Iris pigment epithelial cell (primary cell): ENCODE measurements at regions not wholly inside any gene's neighbourhood (a gene's known extent, or its start where the extent isn't known, plus 50 kb on each side); places are given as distances from the start of the nearest gene placed in this dataset.

Source experiments
- DNase-seq: peaks from one replicate; pipeline ENCODE4 v3.0.0-alpha.2; 2011; ENCODE audit warnings: low read depth

DNA sequence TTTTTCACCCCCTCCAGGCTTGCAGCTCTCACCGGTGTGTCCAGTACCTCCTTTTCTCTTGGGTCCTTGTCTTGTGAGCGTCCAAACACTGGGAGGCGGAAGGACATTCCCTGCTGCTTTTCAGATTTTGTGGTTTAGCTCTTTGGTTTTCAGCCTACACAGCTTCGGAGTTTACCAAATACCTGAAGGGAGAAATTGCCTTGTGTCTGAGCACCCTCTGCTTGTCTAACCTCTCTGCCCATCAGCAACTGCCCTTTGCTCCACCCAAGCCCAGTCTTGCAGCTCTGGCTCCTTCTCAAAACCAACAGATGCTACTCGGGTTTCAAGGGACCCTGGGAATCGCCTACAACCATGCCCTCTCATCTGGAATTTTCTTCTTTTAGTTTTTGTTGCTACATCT is 519.1 kb upstream of the IGFBP3 start:
- no peak for DNase-seq

DNA sequence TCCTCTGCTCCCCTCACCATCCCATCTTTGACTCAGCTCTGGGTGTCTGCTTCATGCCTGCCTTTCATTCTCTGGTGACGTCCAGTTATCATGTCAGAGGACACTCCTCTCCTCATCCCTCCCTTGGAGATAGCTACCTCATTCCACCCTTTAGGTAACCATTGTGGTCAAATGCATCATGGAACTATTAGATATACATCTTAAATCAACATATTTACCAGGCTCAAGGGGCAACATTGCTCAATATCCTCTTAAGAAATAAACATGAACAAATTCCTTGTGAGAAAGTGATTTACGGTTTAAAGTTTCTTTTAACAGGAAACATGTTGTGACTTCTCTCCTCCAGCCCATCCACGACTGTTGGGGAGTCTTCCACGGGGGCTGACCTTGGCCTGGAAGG is 511.6 kb upstream of the IGFBP3 start:
- DNase-seq, result peak; percentile 99

DNA sequence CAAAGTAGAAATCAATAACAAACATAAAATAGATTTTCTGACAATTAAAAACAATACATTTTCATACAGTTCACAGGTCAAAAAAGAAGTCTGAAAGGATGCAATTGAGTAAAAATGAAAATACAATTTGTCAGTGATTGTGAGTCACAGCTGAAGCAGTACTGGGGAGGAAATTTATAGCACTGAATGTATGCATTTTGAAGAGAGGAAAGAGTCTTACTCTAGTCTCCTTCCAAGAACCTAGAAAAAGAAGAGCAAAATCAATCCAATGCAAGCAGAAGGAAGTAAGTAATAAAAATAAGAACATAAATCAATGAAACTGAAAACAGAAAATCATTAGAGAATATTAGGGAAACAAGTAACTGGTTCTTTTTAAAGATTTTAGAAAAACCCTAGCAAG is 507.2 kb upstream of the IGFBP3 start:
- no peak for DNase-seq

DNA sequence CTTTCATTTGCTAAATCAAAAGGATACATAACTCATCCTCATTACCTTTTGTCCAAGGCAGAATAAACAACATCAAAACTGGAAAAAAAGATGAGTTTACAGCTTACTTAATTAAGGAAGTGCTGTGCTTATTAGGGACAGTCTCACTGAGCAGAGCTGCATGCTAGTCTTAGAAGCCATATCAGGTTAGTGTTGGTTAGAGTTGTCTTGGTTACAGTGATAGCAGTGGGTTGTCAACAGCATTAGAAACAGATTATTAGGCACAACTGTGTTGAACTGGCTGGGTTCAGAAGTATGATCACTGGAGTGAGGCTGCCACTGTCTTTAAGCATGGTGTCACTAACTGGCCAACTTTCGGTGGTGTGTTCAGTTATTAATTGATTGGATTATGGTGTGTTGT is 503.9 kb upstream of the IGFBP3 start:
- DNase-seq, result no peak

DNA sequence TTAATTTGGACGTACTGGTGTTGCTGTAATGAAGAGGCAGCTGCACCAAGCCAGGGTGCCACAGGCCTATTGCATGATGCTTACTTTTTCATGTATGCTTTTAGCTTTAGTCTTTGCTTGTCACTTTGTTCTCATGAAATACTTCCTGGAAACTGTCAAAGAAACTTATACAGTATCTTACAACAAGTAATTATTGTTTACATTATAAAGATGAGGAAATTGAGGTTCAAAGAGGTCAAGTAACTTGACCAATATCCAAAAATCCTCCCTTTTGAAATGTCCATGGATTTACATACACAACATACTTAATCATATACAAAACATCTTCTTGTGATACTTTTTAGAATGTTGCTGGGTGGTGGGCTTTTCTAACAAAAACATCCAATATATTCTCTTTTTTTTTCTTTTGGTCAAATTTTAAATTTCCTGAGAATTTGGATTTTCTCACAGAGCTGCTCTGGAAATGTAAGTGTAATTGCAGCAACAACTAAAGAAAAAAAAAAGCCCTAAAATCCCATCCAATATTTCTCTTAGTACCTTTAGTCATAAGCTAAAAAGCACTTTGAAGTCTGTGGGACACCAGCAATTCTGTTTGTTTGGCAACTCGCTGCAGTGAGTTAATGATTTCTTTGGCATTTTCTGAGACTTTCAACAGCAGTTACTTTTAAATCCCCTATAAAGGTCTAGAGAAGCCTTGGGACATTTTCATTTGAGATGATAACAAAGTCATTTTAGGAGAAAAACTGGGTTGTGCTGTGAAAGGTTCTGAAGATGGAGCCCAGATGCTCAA is 500.6 kb upstream of the IGFBP3 start:
- peak; percentile 21 for DNase-seq

DNA sequence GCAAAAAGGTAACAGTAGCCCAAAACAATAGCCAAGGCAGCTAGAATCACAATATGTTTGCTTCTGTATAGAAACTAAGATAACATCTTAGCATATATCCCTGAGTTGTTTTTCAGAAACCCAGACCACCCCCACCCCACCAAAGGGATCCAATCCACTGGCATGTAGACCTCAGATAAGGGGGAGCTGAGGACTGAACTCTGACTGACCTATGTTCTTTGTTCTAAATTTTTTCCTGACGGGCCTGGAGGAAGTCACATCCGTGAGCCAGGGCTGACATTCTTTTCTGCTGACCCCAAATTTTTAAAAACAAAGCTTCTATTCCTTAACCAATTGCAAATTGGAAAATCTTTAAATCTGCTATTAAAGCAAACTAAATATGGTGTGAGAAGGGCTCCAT is 493.9 kb upstream of the IGFBP3 start:
- DNase-seq, result peak; percentile 65

DNA sequence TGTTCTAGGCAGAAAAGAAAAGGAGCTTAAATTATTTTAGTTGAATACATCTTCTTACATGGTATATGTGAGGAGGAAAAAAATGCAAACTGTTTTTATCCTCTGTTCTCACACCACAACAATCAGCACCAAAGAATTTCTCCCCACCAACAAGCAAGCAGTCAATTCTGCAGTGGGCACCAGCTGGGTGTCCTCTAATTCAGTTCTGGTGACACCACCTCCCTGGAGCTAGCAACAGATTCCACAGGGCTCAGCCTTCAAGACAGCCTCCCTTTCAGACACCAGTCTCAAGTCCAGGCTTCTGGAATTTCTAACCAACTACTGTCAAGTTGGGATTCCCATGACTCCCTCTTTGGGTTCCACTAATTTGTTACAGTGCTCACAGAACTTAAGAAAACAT is 490.2 kb upstream of the IGFBP3 start:
- DNase-seq, result no peak

DNA sequence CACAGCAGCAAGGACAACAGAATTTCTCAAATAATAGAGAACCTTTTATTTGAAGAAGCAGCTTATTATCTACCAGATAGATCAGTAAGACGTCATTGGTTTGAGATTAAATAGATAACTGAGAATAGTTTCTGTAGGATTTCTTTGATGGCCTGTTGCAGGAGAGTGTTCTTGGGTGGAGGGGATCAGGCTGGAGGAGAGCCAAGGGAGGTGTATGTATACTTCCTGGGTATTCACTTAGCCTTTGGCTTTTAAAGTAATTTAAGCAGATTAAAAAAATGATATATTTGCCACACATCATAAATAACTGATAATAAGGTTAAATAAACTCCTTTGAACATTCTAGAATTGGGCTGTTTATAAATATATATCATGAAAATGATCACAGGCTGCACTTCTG is 486.1 kb upstream of the IGFBP3 start:
- DNase-seq, result no peak

DNA sequence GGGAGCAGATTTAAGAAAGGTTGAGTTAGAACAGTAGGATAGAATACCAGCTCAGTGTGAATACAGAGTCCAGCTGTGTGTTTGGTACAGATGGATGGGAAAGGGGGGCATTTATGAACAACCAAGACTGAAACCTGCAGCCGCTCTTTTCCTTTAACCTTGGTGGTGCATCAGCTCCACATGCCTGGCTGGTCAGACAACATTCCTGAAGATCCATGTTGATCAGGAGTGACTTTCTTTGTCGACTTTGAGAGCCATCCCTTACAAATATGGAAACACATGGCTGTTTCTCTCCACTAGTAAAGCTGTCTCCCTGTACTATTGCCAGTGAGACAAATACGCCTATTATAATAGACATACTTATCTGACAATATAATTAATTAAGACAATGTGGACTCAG is 476.5 kb upstream of the IGFBP3 start:
- DNase-seq, result no peak

DNA sequence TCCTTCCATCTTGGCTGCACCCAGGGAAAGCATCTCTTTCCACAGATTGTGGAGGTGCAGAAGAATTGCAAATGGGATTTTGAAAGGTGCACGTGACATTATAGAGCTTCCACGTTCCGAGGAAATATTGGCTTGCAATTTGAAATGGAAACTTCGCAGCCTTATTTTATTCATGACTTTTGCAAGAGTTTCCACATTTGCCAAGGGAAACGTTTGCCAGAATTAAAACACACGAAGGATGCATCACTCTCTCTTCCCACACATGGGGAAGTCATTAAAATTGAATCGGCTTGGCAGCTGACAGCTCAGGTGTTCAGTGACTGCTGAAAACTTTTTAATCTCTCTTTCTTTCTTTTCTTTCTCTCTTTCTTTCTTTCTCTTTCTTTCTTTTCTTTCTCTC is 475.4 kb upstream of the IGFBP3 start:
- no peak for DNase-seq

DNA sequence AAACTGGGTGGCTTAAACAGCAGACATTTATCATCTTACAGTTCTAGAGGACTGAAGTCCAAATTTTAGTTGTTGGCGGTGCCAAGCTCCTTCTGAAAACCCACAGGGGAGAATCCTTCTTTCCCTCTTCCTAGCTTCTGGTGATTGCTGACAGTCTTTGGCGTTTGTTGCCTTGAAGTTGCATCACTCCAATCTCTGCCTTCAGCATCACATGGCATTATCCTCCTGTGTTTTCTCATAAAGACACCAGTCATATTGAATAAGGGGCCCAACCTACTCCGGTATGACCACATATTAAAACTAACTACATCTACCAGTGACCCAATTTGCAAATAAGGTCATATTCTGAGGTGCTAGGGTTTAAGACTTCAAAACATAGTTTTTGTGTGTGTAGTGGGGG is 472.1 kb upstream of the IGFBP3 start:
- no peak for DNase-seq

DNA sequence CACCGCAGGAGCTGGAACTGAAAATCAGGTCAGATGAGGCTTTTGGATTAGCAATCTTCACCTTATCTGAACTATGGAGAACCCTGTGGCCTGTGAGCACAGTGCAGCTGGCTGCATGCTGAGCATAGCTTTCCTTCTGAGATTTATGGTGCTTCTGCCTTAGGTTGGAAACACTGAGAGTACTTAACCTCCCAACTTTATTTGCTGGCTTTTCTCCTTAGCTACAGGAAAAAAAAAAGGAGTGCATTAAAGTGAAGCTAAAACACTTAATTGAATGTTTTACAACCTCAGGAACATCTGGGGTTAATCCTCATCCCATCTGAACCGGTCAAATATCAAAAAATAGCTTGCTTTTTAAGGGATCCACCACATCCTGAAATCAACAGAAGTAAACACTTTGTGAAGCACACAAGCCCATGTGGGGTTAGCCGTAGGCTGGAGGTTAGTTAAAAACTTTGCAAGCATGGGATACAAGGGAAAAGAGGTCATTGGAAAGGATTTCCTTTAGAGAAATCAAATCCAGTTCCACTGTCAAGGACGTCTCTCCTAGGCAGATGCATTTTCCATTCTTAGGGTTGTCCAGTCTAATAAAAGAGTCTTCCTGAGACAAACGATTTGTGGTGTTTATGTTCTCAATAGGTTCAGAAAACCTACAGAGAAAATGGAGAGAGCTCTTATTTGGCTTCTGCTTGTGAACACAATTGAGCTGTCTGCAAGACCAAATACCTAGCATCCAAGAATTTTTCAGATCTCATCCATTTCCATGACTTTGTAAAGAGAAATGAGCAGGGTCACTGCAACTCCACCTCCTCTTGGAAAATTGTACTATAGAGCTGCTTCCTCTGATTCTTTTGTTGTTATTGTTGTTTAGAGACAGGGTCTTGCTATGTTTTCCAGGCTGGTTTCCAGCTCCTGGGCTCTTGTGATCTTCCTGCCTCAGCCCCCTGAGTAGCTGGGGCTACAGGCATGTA is 470.4 kb upstream of the IGFBP3 start:
- peak; percentile 12 for DNase-seq

DNA sequence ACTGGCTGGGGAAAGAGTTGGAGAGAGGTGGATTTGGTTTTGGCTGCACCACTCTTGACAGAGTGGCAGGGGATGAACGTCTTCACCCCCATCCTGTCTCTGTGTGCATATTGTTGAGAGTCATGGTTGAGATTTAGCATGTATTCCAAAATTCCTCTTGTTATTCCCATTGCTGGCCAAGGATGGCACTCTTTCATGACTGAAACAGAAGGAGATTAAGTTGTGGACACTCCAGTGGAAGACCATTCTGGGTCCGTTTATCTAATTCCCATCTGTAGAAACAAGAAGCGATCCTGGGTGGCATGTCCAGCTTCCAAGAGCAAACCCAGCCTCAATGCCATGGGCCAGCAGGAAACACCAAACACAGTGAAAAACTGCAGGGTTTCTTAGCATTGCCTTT is 469.0 kb upstream of the IGFBP3 start:
- no peak for DNase-seq

DNA sequence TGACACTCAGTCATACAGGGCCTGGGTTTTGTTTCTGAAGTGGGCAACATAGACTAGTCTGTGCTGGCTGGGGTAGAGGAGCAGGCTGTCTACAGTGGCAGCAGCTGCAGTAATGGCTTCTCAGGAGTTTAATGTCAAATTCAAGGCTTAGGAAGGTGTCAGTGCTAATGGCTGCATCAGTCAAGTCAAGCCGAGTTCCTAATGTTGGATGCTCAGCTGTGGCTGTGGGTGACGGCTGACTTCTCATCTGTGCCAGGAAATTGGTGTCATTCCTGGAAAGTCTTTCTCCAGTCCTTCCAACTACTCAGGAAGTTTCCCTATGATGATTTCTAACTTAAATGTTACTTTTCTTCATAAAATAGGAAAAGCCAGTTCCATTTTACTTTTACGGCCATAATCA is 468.1 kb upstream of the IGFBP3 start:
- DNase-seq, result no peak

DNA sequence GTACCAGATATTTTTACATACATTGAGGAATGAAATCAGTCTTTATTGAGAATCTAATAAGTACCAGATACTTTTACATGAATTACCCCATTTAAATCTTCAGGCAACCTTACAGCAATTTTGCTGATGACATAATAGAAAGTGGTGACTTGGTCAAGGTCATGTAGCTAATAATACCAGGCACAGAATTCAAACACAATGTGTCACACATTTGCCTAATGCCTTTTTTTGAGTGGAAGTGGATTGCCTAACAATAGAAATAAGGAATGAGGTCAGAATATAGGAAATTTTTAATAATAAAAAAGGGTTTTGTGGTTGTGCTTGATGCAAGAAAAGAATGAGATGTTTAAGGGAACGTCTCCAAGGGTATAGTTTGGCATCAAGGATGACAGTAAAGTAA is 466.6 kb upstream of the IGFBP3 start:
- peak; percentile 87 for DNase-seq

DNA sequence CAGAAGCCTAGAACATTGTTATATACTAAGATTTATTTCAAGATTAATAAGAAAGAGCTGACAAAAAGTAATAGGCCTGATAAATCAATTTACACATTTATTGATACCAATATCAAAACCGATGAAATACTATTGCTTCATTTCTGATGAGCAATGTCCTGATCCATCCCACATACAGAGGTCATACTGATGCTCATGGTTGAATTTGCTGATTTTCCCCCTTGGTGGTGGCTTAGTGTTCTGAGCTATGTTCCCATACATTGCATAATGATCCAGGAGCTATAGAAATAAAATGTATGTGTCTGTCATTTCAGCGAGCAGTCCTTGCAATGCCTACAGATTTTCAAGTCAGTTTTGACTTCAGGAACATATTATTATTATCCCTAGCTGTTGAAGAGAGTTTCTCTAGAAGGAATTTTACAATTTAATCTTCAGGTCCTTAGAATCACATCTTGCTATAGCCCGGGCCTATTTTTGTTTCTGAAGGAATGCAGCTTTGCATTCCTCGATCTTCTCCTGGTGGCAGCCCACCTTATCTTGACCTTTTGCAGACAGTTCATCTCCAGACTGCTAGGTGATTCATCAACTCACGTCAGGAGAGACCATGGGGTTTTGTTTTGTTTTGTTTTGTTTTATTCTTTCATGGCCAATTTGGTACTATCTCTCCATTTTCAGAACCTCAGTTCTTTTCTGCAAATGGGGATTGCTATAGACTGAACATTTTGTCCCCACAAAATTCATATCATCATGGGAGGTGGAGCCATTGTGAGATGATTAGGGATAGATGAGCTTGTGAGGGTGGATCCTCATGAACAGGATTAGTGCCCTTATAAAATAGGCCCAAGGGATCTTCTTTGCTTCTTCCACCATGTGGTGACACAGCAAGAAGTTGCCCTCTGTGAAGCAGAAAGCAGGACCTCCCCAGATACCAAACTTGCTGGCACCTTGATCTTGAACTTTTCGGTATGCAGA is 465.6 kb upstream of the IGFBP3 start:
- DNase-seq, result peak; percentile 67

DNA sequence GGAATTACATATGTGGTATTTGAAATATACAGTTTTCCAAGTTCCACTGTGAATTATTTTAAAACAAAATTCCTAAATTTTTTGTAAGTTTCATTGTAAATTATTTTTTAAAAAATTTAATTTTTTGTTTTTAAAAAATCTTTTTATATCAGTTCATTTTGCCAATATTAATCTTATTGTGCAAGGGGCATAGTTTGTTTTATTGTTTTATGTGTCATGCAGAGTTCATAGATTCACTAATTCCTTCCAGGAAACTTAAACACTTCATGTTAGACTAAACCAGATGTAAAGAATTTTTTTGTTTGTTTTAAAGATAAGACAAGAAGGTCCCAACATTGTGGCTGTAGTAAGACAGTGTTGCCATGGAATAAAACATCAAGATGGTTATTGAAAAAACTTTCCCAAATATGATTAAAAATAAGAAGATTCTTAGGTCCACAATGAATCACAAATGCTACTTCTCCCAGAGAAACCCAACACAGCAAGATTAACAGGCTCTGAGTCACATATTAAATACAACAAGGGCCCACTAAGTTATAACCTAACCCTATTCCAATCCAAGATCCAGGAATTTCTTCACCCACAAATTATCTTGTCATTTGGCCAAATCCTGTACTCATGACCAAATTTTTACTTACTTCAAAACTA is 464.7 kb upstream of the IGFBP3 start:
- peak; percentile 88 for DNase-seq

DNA sequence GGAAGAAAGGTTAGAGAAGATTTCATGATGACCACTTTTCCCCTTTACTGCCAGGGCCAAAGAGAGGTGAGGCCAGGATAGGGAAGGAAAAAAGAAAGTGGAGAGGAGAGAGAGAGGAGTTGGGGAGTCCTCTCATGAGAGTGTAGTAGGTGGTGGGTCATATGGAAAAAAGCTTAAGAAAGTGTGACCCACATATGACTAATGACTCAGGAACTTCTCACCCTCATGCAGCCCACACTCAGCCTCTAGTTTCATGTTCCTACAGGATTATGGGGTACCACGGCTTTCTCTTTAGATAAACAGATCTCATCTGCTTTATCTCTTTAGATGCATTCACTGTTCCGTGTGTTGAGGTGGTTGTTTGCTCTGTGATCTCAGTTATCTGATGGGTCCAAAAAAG is 462.5 kb upstream of the IGFBP3 start:
- peak; percentile 87 for DNase-seq

DNA sequence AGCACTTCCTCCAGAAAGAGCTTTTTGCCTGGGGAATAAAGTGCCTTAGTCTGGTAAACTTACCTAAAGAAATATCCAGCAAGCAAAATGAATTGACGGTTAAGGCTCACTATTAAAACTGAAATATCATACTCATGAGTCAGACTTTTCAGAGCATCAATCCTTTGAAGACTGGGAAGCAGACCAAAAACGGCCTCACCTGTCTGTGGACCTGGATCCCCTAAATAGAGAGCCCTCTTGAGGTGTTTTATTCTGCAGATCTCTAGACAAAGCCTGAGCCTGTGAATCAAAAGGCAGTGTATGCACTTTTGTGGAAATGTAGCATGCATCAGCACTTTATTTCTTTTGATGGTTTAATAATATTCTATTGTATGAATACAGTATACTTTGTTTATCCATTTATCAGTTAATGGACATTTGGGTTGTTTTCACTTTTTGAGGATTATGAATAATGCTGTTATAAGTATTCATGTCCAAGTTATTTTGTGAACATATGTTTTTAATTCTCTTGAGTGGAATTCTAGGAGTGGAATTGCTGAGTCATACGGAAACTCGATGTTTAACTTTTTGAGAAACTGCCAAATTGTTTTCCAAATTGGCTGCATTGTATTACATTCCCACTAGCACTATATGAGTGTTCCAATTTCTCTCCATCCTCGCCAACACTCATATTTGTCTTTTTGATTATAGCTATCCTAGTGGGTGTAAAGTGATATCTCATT is 449.0 kb upstream of the IGFBP3 start:
- peak; percentile 88 for DNase-seq

DNA sequence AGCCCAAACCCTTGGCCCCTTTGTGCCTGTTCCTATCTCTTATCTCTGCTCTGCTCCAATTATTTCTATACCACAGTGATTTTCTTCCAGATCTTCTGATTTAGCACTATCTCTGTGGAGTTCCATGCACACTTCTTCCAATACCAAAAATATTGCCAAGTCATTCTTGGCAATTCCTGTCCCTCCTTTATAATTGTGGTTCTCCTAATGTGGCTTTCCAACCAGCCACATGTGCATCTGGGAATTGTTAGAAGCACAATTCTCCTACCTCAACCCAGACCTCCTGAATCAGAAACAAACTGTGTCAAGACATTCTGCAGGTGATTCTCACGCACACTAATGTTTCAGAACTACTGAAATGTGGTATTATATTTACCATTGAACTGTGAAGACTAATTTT is 447.8 kb upstream of the IGFBP3 start:
- DNase-seq, result no peak

DNA sequence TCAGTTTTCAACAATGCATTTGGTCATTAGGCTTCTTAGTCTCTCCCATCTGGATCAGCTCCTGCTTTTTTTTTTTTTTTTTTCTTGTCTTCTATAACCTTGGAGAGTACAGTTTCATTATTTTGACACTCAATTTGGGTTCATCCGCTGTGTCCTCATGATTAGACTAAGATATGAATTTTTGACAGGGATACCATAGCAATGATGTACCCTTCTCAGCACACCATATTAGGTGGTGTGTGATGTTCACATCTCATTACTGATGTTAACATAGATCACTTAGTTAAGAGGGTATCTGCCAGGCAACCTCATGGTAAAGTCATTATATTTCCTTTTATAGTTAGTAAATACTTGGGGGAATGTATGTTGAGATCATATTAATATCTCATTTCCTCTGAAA is 445.5 kb upstream of the IGFBP3 start:
- no peak for DNase-seq
